ENCODE measurements at regions not wholly inside any gene's neighbourhood (a gene's known extent, or its start where the extent isn't known, plus 50 kb on each side); places are given as distances from the start of the nearest gene placed in this dataset.
"Not testable (repeated sequence)": the region's sequence is repeated elsewhere in the genome, so short reads cannot be mapped to it uniquely, and the experiment has no call there.

DNA sequence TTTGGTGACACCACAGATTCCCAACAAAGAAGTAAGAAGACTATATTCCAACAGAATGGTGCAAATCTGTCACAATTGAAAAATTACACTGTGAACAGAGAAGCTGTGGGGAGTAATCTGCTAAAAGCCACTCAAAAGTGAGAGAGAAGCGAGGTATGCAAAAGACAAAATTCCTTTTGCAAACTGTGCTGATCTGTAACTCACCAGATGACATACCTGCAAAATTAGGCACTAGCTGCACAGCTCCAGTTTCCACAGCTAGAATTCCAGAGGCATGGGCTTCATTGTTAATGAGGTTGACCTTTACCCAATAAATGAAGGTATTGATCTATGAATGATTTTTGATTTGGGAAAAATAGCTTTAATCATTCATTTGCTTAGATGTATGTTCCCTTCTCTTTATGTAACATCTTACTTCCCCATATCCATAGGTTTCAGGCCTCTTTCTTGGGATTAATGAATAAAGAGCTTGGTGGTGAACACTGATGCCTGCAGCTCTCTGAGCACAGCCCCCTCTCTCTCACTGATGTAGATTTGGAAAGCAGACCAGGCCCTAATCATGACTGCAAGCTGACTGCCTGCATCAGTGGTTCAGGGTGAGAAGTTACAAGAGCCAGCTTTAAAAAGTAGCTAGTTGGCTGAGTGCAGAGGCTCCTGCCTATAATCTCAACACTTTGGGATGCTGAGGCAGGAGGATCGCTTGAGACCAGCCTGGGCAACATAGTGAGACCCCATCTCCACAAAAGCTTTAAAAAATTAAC is 85.2 kb downstream of the LACC1 start:
- no peak overlapping the region for H3K4me3 ChIP-seq (ENCODE audit: low read depth, low read length)
- ChIA-PET CTCF (no interaction called here), POLR2A (no interaction called here)
- TF ChIP-seq, protein P1, sequence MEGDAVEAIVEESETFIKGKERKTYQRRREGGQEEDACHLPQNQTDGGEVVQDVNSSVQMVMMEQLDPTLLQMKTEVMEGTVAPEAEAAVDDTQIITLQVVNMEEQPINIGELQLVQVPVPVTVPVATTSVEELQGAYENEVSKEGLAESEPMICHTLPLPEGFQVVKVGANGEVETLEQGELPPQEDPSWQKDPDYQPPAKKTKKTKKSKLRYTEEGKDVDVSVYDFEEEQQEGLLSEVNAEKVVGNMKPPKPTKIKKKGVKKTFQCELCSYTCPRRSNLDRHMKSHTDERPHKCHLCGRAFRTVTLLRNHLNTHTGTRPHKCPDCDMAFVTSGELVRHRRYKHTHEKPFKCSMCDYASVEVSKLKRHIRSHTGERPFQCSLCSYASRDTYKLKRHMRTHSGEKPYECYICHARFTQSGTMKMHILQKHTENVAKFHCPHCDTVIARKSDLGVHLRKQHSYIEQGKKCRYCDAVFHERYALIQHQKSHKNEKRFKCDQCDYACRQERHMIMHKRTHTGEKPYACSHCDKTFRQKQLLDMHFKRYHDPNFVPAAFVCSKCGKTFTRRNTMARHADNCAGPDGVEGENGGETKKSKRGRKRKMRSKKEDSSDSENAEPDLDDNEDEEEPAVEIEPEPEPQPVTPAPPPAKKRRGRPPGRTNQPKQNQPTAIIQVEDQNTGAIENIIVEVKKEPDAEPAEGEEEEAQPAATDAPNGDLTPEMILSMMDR (IDR thresholded peaks at IDR 0.05; ENCODE audit: insufficient read depth, low read length, missing control alignments), result no peak
- no peak for DNase-seq (ENCODE audit: low read depth, low spot score)

DNA sequence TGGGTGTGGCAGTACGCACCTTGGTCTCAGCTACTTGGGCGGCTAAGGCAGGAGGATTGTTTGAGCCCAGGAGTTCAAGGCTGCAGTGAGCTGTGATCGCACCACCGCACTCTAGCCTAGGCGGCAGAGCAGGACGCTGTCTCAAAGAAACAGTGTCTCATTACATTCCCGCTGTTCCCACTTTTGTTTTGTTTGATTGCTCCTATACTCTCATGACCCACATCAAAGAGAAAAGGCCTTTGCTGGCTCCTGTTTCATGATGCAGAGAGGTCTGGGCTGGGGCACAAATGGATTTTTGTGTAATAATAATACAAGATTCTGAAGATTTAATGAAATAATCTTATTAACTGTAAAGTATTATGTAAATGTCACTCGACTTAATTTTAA is 85.7 kb downstream of the LACC1 start:
- CTCF ChIA-PET, result no interaction called here
- no peak overlapping the region for H3K4me3 ChIP-seq (ENCODE audit: low read depth, low read length)
- no peak for DNase-seq (ENCODE audit: low read depth, low spot score)
- POLR2A ChIA-PET, result no interaction called here
- TF ChIP-seq, protein P1 (IDR thresholded peaks at IDR 0.05; ENCODE audit: insufficient read depth, low read length, missing control alignments), result no peak

DNA sequence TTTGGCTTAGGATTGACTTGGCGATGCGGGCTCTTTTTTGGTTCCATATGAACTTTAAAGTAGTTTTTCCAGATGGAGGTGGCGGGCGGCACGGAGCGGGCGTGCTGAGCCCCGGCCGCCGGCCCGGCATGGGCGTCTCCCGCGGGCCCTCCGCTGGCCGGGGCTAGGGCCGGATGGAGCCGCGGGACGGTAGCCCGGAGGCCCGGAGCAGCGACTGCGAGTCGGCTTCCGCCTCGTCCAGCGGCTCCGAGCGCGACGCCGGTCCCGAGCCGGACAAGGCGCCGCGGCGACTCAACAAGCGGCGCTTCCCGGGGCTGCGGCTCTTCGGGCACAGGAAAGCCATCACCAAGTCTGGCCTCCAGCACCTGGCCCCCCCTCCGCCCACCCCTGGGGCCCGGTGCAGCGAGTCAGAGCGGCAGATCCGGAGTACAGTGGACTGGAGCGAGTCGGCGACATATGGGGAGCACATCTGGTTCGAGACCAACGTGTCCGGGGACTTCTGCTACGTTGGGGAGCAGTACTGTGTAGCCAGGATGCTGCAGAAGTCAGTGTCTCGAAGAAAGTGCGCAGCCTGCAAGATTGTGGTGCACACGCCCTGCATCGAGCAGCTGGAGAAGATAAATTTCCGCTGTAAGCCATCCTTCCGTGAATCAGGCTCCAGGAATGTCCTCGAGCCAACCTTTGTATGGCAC is 88.7 kb downstream of the LACC1 start:
- DNase-seq (ENCODE audit: low read depth, low spot score); CTCF ChIA-PET; H3K4me3 ChIP-seq (ENCODE audit: low read depth, low read length); POLR2A ChIA-PET: not testable (repeated sequence)

DNA sequence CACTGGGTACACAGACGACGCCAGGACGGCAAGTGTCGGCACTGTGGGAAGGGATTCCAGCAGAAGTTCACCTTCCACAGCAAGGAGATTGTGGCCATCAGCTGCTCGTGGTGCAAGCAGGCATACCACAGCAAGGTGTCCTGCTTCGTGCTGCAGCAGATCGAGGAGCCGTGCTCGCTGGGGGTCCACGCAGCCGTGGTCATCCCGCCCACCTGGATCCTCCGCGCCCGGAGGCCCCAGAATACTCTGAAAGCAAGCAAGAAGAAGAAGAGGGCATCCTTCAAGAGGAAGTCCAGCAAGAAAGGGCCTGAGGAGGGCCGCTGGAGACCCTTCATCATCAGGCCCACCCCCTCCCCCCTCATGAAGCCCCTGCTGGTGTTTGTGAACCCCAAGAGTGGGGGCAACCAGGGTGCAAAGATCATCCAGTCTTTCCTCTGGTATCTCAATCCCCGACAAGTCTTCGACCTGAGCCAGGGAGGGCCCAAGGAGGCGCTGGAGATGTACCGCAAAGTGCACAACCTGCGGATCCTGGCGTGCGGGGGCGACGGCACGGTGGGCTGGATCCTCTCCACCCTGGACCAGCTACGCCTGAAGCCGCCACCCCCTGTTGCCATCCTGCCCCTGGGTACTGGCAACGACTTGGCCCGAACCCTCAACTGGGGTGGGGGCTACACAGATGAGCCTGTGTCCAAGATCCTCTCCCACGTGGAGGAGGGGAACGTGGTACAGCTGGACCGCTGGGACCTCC is 89.4 kb downstream of the LACC1 start:
- POLR2A ChIA-PET; CTCF ChIA-PET; H3K4me3 ChIP-seq (ENCODE audit: low read depth, low read length); DNase-seq (ENCODE audit: low read depth, low spot score): not testable (repeated sequence)

DNA sequence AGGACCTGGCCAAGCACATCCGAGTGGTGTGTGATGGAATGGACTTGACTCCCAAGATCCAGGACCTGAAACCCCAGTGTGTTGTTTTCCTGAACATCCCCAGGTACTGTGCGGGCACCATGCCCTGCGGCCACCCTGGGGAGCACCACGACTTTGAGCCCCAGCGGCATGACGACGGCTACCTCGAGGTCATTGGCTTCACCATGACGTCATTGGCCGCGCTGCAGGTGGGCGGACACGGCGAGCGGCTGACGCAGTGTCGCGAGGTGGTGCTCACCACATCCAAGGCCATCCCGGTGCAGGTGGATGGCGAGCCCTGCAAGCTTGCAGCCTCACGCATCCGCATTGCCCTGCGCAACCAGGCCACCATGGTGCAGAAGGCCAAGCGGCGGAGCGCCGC is 90.2 kb downstream of the LACC1 start:
- POLR2A ChIA-PET; DNase-seq (ENCODE audit: low read depth, low spot score); CTCF ChIA-PET; H3K4me3 ChIP-seq (ENCODE audit: low read depth, low read length): not testable (repeated sequence)

DNA sequence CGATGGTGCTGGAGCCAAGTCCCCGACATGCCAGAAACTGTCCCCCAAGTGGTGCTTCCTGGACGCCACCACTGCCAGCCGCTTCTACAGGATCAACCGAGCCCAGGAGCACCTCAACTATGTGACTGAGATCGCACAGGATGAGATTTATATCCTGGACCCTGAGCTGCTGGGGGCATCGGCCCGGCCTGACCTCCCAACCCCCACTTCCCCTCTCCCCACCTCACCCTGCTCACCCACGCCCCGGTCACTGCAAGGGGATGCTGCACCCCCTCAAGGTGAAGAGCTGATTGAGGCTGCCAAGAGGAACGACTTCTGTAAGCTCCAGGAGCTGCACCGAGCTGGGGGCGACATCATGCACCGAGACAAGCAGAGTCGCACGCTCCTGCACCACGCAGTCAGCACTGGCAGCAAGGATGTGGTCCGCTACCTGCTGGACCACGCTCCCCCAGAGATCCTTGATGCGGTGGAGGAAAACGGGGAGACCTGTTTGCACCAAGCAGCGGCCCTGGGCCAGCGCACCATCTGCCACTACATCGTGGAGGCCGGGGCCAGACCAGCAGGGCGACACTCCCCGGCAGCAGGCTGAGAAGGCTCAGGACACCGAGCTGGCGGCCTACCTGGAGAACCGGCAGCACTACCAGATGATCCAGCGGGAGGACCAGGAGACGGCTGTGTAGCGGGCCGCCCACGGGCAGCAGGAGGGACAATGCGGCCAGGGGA is 91.0 kb downstream of the LACC1 start:
- DNase-seq (ENCODE audit: low read depth, low spot score); POLR2A ChIA-PET; CTCF ChIA-PET; H3K4me3 ChIP-seq (ENCODE audit: low read depth, low read length): not testable (repeated sequence)

DNA sequence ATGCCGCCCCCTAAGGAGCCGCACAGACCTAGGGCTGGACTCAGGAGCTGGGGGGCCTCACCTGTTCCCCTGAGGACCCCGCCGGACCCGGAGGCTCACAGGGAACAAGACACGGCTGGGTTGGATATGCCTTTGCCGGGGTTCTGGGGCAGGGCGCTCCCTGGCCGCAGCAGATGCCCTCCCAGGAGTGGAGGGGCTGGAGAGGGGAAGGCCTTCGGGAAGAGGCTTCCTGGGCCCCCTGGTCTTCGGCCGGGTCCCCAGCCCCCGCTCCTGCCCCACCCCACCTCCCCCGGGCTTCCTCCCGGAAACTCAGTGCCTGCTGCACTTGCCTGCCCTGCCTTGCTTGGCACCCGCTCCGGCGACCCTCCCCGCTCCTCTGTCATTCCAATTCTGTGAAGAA is 91.6 kb downstream of the LACC1 start:
- POLR2A ChIA-PET; H3K4me3 ChIP-seq (ENCODE audit: low read depth, low read length); DNase-seq (ENCODE audit: low read depth, low spot score); CTCF ChIA-PET: not testable (repeated sequence)

DNA sequence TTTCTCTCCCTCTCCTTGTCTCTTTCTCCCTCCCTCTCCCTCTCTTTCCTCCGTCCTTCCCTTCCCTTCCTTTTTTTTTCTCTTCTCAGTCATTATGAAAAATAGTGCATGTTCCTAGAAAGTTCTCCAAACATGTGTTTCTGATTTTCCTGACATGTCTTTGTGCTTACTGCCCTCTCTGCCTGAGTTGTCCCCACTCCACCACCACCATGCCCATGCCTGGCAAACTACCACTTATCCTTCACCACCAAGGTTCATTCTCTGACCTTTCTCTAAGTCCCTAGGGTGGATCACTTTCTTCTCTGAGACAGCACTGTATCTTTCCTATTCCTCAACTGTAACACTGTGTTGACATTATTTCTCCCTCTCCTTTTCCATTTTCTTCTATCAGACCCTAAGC is 98.2 kb downstream of the LACC1 start:
- no peak overlapping the region for H3K4me3 ChIP-seq (ENCODE audit: low read depth, low read length)
- ChIA-PET CTCF (no interaction called here), POLR2A (no interaction called here)
- no peak for DNase-seq (ENCODE audit: low read depth, low spot score)
- TF ChIP-seq, protein P1 (IDR thresholded peaks at IDR 0.05; ENCODE audit: insufficient read depth, low read length, missing control alignments), result no peak

All from AG04449 (cell line).